Suprapubic skin (tissue), 3 donors: ENCODE measurements at regions not wholly inside any gene's neighbourhood (a gene's known extent, or its start where the extent isn't known, plus 50 kb on each side); places are given as distances from the start of the nearest gene placed in this dataset.

ENCODE experiments used
- CTCF ChIP-seq, 2 donors: fragments of 200-600 bp in 1 of 2; fragments of 450-650 bp in 1 of 2; sonication (generic) in 1 of 2; IDR thresholded peaks; one replicate each; pipeline ENCODE4 v1.5.1; 2016 to 2019; ENCODE audit warnings: antibody characterized with exemption in 2 of 2, mild to moderate bottlenecking in 1 of 2, moderate library complexity in 1 of 2
- EP300 ChIP-seq: sonication (generic); formaldehyde crosslinking; IDR thresholded peaks from one replicate; pipeline ENCODE4 v1.6.1; 2017; ENCODE audit warnings: antibody characterized with exemption
- POLR2A ChIP-seq, 2 donors: fragments of 450-650 bp; IDR thresholded peaks; one replicate each; pipeline ENCODE4 v1.6.1; 2017; ENCODE audit warnings: antibody characterized with exemption in 2 of 2, mild to moderate bottlenecking in 2 of 2, moderate library complexity in 2 of 2

DNA sequence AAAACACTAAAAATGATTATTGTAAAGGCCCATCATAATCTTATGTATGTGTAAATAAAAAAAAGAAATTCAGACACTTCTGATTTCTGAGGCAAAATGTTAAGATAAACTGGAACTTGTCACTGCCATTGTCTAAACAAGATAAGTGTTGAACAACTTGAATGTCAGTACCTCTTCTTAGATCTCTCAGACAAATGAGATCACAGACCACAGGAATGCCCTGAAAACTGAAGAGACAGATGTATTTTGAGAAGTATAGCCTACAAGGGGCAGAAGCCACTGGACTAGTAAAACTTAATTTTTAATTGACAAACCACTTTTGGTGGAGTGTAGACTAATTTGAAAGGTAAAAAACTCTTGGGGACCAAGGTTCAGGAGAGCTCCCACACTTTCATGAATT is 375.5 kb upstream of the SLITRK5 start:
- TF ChIP-seq CTCF (IDR thresholded peaks at IDR 0.05), result no peak
- TF ChIP-seq POLR2A (IDR thresholded peaks at IDR 0.05), result no peak
- TF ChIP-seq EP300, result no peak
